Mucosa of gallbladder (tissue), 1 donor: ENCODE measurements at regions not wholly inside any gene's neighbourhood (a gene's known extent, or its start where the extent isn't known, plus 50 kb on each side); places are given as distances from the start of the nearest gene placed in this dataset.

Experiments
- DNase-seq: peaks from one replicate; pipeline ENCODE4 v3.0.0-alpha.2; 2020; ENCODE audit warnings: low spot score
- donor health status: DM: no; HTN: no; CAD: no.

DNA sequence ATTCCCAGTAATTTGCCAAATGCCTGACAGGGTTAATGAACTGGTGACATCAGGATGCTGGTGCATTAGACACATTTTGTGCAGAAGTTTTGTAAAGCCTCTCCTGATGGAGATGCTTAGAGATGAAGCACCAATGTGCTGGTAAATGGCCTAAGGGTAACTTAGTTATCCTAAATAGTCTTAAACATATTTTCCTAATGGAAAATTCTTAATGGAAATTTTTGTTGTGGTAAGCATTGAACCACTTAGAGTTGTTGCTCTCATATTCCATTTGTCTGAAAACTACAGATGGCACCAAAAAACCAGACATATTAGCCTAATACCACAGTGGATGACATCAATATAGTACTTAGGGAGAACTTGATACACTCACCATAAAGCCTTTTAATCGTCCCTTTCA, 154.5 kb upstream of the ANK2 start:
- DNase-seq = no peak

- no peak for DNase-seq
Observed at GRCh38 chr4:112895811-112896608, 153.4 kb upstream of the ANK2 start.

- DNase-seq = no peak
Observed at GRCh38 chr4:112896609-112897190, 152.8 kb upstream of the ANK2 start.

DNA sequence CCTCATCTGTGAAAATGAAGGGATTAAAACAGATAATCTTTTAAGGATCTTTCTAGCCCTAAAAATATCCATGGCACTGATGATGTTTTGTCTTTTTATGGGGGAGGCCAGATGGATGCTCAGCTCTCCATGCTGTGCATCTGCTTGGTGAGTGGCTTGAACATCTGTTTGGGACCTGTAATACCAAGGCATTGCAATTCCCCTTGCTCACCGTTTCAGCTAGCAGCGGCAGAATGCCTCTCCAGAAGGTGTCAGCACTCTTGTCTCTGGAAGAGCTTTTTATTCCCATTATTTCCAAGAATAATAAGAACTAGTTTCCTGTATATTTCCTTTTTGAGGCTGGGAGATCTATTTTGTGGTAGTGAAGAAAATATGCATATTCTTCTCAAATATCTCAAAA, 151.9 kb upstream of the ANK2 start:
- no peak for DNase-seq

GRCh38 chr4:112898357-112899141, 150.9 kb upstream of the ANK2 start:
- DNase-seq = no peak

GRCh38 chr4:112900416-112900815, 149.0 kb upstream of the ANK2 start:
- DNase-seq = no peak

- no peak for DNase-seq
Observed at GRCh38 chr4:112901962-112902411, 147.5 kb upstream of the ANK2 start.

- DNase-seq = no peak
Observed at GRCh38 chr4:112905728-112906127, 143.7 kb upstream of the ANK2 start.

DNA sequence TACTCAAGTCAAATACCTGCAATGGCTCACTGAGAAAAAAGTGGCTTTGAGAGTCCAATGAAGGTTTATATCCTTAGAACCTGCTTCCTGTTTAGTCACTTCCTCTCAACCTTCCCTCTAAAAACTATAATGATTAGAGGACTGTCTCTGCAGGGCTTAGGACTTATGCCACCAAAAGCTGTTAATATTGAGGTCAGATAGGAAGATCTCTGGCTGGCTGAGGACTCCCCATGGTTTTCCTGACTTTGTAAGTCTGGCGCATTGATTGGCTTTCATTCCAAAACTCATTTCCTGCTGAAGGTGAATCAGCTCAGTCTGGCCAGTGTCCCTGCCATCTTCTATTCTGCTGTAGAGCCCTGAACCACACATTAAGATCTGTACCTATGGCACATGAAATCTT, 140.9 kb upstream of the ANK2 start:
- DNase-seq = no peak

GRCh38 chr4:112910109-112910736, 139.2 kb upstream of the ANK2 start:
- DNase-seq = no peak

- no peak for DNase-seq
Observed at GRCh38 chr4:112916868-112917267, 132.6 kb upstream of the ANK2 start.

- no peak for DNase-seq
Observed at GRCh38 chr4:112923516-112923915, 125.9 kb upstream of the ANK2 start.

DNA sequence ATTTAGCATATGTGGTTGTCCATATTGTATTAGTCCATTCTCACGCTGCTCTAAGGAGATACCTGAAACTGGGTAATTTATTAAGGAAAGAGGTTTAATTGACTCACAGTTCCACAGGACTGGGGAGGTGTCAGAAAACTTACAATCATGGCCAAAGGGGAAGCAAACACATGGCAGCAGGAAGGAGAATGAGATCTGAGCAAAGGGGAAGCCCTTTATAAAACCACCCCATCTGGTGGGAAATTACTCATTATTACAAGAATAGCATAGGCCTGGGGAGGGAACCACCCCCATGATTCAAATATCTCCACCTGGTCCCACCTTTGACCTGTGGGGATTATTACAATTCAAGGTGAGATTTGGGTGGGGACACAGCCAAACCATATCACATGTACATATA, 122.6 kb upstream of the ANK2 start:
- DNase-seq = no peak

- no peak for DNase-seq
Observed at GRCh38 chr4:112927544-112927943, 121.9 kb upstream of the ANK2 start.

DNA sequence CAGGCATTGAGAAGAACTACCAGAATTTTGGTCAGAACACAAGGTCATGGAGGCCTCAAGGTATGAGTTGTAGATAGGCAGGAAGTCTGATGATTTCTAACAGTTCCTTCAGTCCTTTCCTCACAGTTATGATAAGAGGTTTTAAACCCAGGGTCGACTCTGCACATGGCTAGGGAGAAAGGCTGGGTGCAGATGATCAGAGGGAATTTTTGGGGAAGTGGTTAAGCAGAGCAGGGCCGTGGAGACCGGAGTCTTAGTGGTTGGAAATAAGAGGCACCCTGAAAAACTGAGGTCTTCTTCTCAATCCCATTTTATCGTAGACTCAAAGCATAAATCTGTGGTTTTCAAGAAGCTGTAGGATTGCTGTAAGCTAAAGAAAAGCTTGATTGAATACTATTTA, 118.5 kb upstream of the ANK2 start:
- DNase-seq = no peak

- no peak for DNase-seq
Observed at GRCh38 chr4:112933790-112934189, 115.7 kb upstream of the ANK2 start.

GRCh38 chr4:112938461-112939058, 110.9 kb upstream of the ANK2 start:
- no peak for DNase-seq

DNA sequence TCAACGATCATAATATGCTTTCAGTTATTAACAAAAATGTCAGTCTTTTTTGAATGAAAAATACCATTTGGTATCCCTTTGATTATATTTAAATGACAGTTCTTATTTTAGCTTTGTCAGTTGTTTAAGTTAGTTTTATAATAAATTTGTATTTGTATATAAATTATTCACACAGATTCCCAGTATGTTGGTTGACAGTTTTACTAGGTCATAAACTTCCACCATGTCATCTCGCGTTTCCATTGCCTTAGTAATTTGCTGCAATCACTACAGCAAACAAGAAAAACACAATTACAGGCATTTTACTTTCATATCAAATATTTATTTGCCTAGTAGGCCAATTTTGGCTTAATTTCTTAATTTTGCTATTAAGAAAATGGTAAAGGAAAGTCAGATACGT, 109.6 kb upstream of the ANK2 start:
- no peak for DNase-seq

DNA sequence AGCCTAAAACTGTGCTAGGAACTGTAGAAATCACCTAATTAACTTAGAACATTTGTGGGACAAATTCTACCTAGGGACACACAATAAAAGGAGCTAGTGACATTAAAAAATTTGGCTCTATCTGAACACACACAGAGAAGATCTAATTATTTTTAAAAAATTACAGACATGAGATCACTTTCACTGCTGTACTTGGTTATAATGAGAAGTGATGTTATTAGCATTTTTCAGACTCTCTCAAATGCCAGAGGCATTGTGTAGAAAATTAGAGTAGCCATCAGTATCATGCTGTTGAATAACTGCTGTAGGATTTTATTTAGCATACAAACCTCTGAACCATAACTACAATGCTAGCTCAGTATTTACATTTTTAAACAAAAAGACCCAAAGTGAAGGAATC, 109.1 kb upstream of the ANK2 start:
- no peak for DNase-seq

DNA sequence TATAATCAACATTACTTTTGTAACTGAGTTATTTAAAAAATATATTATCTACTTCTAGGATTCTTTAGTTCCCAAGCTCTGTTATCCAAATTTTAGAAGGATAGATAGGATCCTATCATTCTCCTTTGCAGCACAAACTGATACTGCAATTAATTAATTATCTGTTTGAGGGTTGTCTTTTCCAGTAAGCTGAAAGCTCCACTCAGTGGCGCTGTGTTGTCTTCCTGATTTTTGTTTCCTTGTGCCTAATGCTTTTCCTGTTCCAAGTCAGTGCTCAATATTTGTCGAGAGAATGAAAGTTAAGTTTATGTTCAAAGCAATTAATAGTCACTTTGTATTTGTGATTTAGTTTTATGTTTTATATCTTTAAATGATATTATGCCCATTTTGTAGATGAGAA, 107.4 kb upstream of the ANK2 start:
- DNase-seq = no peak

- no peak for DNase-seq
Observed at GRCh38 chr4:112942997-112943396, 106.5 kb upstream of the ANK2 start.

DNA sequence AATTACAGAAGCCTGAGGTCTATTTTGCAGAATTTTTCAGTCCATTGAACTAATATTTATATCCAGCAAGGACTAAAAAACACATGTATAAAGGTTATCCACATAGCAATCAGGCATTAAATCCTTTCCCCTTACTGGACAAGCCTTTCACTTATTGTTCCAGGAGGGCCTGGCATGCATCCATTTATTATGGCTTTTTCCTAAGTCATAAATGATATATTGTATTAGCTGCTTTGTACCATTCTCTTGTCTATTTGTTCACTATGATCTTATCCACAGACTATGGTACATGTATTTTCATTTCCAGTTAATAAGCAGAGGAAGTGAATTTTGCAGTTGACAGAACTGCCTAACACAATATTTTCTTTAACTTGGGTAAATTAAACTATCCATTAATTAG, 105.4 kb upstream of the ANK2 start:
- DNase-seq = no peak
